ENCODE measurements at regions not wholly inside any gene's neighbourhood (a gene's known extent, or its start where the extent isn't known, plus 50 kb on each side); places are given as distances from the start of the nearest gene placed in this dataset.

DNA sequence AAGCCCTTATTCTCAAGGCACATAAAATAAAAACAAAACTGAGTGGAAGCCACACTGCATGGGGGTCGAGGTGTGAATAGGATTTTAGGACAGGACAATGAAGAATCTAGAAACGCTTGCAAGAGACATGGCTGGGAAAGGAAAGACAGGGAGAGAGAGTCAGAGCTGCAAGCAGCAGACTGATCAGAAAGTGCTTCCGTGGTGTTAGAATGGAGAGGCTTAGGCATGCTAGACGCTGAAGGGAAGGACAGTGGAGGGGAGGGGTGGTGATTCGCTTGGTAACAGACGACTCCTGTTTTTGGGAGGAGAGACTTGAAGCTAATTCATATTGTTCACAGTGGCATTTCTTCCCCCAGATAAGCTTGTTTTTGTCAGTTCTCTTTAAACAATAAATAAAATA, 173.5 kb downstream of the AIPL1 start:
- H3K79me2 ChIP-seq (ENCODE audit: low read depth): no peaks in the 10 kb centered on the region
- H3K9me3 ChIP-seq (ENCODE audit: insufficient read depth, low read depth): no peaks in the 10 kb centered on the region
- peaks cover 69% of the 10 kb centered on the region for H3K27me3 ChIP-seq (ENCODE audit: insufficient read depth, low read depth)
- no peak overlapping the region for H3K4me2 ChIP-seq
- H3K36me3 ChIP-seq (ENCODE audit: low read depth): no peaks in the 10 kb centered on the region
- H3K27ac ChIP-seq: no peak overlapping the region
- CTCF ChIA-PET: no interaction called here
- intact Hi-C loops (cut with micrococcal nuclease; ENCODE audit: unreplicated experiment): no loop called here
- H3K9me2 ChIP-seq (ENCODE audit: insufficient read depth): no peaks in the 10 kb centered on the region
- no peaks in the 10 kb centered on the region for H3F3A ChIP-seq (ENCODE audit: insufficient read depth, low read depth)
- 0 out of 2 replicates have a peak, but pooled peaks cover 5% of the 10 kb centered on the region for H4K20me1 ChIP-seq (ENCODE audit: insufficient read depth)
- H2AFZ ChIP-seq: no peak overlapping the region
- DNase-seq: no peak
- no peak overlapping the region for H3K4me3 ChIP-seq
- no TSS peak for BruUV-seq (replicated peaks)
- H3K4me1 ChIP-seq (replicated peaks; ENCODE audit: insufficient read depth): no peaks in the 10 kb centered on the region
- TF ChIP-seq EZH2 (IDR thresholded peaks at IDR 0.05; ENCODE audit: low read depth): no peak
- TF ChIP-seq, protein P1, sequence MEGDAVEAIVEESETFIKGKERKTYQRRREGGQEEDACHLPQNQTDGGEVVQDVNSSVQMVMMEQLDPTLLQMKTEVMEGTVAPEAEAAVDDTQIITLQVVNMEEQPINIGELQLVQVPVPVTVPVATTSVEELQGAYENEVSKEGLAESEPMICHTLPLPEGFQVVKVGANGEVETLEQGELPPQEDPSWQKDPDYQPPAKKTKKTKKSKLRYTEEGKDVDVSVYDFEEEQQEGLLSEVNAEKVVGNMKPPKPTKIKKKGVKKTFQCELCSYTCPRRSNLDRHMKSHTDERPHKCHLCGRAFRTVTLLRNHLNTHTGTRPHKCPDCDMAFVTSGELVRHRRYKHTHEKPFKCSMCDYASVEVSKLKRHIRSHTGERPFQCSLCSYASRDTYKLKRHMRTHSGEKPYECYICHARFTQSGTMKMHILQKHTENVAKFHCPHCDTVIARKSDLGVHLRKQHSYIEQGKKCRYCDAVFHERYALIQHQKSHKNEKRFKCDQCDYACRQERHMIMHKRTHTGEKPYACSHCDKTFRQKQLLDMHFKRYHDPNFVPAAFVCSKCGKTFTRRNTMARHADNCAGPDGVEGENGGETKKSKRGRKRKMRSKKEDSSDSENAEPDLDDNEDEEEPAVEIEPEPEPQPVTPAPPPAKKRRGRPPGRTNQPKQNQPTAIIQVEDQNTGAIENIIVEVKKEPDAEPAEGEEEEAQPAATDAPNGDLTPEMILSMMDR (conservative IDR thresholded peaks at IDR 0.05): no peak
- POLR2A ChIA-PET (ENCODE audit: unreplicated experiment): no interaction called here

DNA sequence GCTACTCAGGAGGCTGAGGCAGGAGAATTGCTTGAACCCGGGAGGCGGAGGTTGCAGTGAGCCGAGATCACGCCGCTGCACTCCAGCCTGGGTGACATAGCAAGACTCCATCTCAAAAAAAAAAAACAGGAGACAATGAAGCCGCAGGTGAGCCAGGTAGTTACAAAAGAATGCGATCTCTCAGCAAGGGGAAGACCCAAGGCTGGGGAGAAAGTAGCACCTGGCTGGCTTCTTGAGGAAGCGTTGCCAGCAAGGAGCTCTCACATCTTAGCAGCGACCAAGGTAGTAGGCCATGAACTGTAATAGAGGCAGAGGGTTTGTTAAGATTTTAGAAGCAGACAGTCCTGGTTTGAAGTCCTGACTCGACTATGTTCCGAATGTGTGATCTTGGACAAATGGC, 175.0 kb downstream of the AIPL1 start:
- H3K27me3 ChIP-seq (ENCODE audit: insufficient read depth, low read depth): peaks cover 79% of the 10 kb centered on the region
- H3K9me3 ChIP-seq (ENCODE audit: insufficient read depth, low read depth): no peaks in the 10 kb centered on the region
- no peaks in the 10 kb centered on the region for H3K36me3 ChIP-seq (ENCODE audit: low read depth)
- H2AFZ ChIP-seq: no peak overlapping the region
- H4K20me1 ChIP-seq (ENCODE audit: insufficient read depth): 0 out of 2 replicates have a peak, but pooled peaks cover 5% of the 10 kb centered on the region
- intact Hi-C loops (cut with micrococcal nuclease; ENCODE audit: unreplicated experiment): no loop called here
- H3K4me2 ChIP-seq: no peak overlapping the region
- no peaks in the 10 kb centered on the region for H3K9me2 ChIP-seq (ENCODE audit: insufficient read depth)
- TF ChIP-seq, protein P1 (conservative IDR thresholded peaks at IDR 0.05): no peak
- TF ChIP-seq EZH2 (IDR thresholded peaks at IDR 0.05; ENCODE audit: low read depth): no peak
- no peak overlapping the region for H3K4me3 ChIP-seq
- ChIA-PET POLR2A (ENCODE audit: unreplicated experiment) (no interaction called here), CTCF (no interaction called here)
- no TSS peak for BruUV-seq (replicated peaks)
- DNase-seq: no peak
- H3K27ac ChIP-seq: no peak overlapping the region
- no peaks in the 10 kb centered on the region for H3F3A ChIP-seq (ENCODE audit: insufficient read depth, low read depth)
- no peaks in the 10 kb centered on the region for H3K79me2 ChIP-seq (ENCODE audit: low read depth)
- no peaks in the 10 kb centered on the region for H3K4me1 ChIP-seq (replicated peaks; ENCODE audit: insufficient read depth)

DNA sequence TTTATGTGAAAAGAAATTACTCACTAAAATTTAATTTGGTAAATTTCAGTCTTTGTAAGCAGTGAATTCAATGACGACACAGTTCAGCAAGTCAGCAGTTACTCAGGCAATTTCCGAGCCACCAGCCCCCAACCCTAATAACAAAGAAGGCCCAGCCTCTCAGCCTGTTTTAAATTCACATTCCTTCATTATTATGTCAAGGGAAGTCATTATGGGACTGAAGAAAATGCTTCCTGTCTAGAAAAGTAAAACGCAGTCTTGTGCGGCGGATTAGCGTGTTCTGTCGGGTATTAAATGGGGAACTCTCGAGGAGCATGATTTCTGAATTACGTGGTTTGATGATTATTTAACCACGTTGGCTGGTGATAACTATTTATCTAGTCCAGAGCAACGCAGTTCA, 177.6 kb downstream of the AIPL1 start:
- Histone ChIP-seq H3K27ac (no peak overlapping the region), H2AFZ (no peak overlapping the region), H3K4me2 (no peak overlapping the region), H3K27me3 (ENCODE audit: insufficient read depth, low read depth) (peaks cover 92% of the 10 kb centered on the region), H3K9me2 (ENCODE audit: insufficient read depth) (no peaks in the 10 kb centered on the region), H3F3A (ENCODE audit: insufficient read depth, low read depth) (no peaks in the 10 kb centered on the region), H3K79me2 (ENCODE audit: low read depth) (no peaks in the 10 kb centered on the region), H3K4me3 (no peak overlapping the region), H3K4me1 (replicated peaks; ENCODE audit: insufficient read depth) (no peaks in the 10 kb centered on the region), H3K9me3 (ENCODE audit: insufficient read depth, low read depth) (no peaks in the 10 kb centered on the region), H3K36me3 (ENCODE audit: low read depth) (no peaks in the 10 kb centered on the region), H4K20me1 (ENCODE audit: insufficient read depth) (0 out of 2 replicates have a peak, but pooled peaks cover 5% of the 10 kb centered on the region)
- TF ChIP-seq EZH2 (IDR thresholded peaks at IDR 0.05; ENCODE audit: low read depth): no peak
- TF ChIP-seq, protein P1 (conservative IDR thresholded peaks at IDR 0.05): no peak
- no peak for DNase-seq
- intact Hi-C loops (cut with micrococcal nuclease; ENCODE audit: unreplicated experiment): no loop called here
- POLR2A ChIA-PET (ENCODE audit: unreplicated experiment): interaction anchor here (0.7 kb wide), 1 partner anchor 597 kb away, joined by 20 read pairs; no protein-coding TSS in a partner anchor
- BruUV-seq (replicated peaks): no TSS peak
- CTCF ChIA-PET: no interaction called here
